Skin of body (tissue), 1 donor: ENCODE measurements at regions not wholly inside any gene's neighbourhood (a gene's known extent, or its start where the extent isn't known, plus 50 kb on each side); places are given as distances from the start of the nearest gene placed in this dataset.

Source experiments
- DNase-seq: peaks from one replicate; lab custom pipeline; 2025; lab: John Stamatoyannopoulos, UW

GRCh38 chr3:174403831-174404230, 455.3 kb upstream of the NAALADL2 start:
- DNase-seq, result no peak

- no peak for DNase-seq
These were observed 450.8 kb upstream of the NAALADL2 start for GRCh38 chr3:174408310-174408709.

- DNase-seq, result no peak
These were observed 449.9 kb upstream of the NAALADL2 start for GRCh38 chr3:174409086-174409743.

- DNase-seq, result no peak
These were observed 445.8 kb upstream of the NAALADL2 start for GRCh38 chr3:174413062-174413912.

- DNase-seq, result no peak
These were observed 444.2 kb upstream of the NAALADL2 start for GRCh38 chr3:174414902-174415301.

- DNase-seq, result no peak
These were observed 441.6 kb upstream of the NAALADL2 start for GRCh38 chr3:174417573-174417972.

GRCh38 chr3:174419216-174419615, 439.9 kb upstream of the NAALADL2 start:
- DNase-seq, result no peak

- no peak for DNase-seq
These were observed 435.2 kb upstream of the NAALADL2 start for GRCh38 chr3:174423936-174424335.

GRCh38 chr3:174424656-174425055, 434.5 kb upstream of the NAALADL2 start:
- no peak for DNase-seq

- DNase-seq, result no peak
These were observed 433.7 kb upstream of the NAALADL2 start for GRCh38 chr3:174425422-174425821.

GRCh38 chr3:174430986-174431385, 428.1 kb upstream of the NAALADL2 start:
- DNase-seq, result no peak

GRCh38 chr3:174431717-174432116, 427.4 kb upstream of the NAALADL2 start:
- DNase-seq, result no peak

- DNase-seq, result no peak
These were observed 422.8 kb upstream of the NAALADL2 start for GRCh38 chr3:174436367-174436766.

- DNase-seq, result no peak
These were observed 420.5 kb upstream of the NAALADL2 start for GRCh38 chr3:174438501-174439145.

- DNase-seq, result peak; percentile 97
These were observed 419.5 kb upstream of the NAALADL2 start for GRCh38 chr3:174439331-174440252.

GRCh38 chr3:174440253-174440701, 418.9 kb upstream of the NAALADL2 start:
- DNase-seq, result peak; percentile 86

- peak; percentile 90 for DNase-seq
These were observed 418.2 kb upstream of the NAALADL2 start for GRCh38 chr3:174440741-174441587.

- DNase-seq, result peak; percentile 79
These were observed 417.4 kb upstream of the NAALADL2 start for GRCh38 chr3:174441588-174442301.

GRCh38 chr3:174442302-174442682, 416.8 kb upstream of the NAALADL2 start:
- DNase-seq, result no peak

GRCh38 chr3:174444391-174444790, 414.7 kb upstream of the NAALADL2 start:
- DNase-seq, result no peak
